NCI-H146 treated with DMSO at 0.1 percent for 48 hours (cell line): ENCODE measurements at regions not wholly inside any gene's neighbourhood (a gene's known extent, or its start where the extent isn't known, plus 50 kb on each side); places are given as distances from the start of the nearest gene placed in this dataset.

Experiments
- DNase-seq: peaks from one replicate; lab custom pipeline; 2025; ENCODE audit not compliant: unreplicated experiment; lab: John Stamatoyannopoulos, UW

- DNase-seq, result no peak
Measured at GRCh38 chr15:38646716-38647115, 82.1 kb upstream of the RASGRP1 start.

GRCh38 chr15:38647683-38648082 lies 83.1 kb upstream of the RASGRP1 start:
- no peak for DNase-seq

GRCh38 chr15:38648121-38648843 lies 83.7 kb upstream of the RASGRP1 start:
- DNase-seq, result no peak

GRCh38 chr15:38650384-38650783 lies 85.8 kb upstream of the RASGRP1 start:
- DNase-seq, result no peak

GRCh38 chr15:38650936-38651327 lies 86.3 kb upstream of the RASGRP1 start:
- DNase-seq, result no peak

GRCh38 chr15:38651328-38652038 lies 86.9 kb upstream of the RASGRP1 start:
- no peak for DNase-seq

GRCh38 chr15:38652183-38652794 lies 87.7 kb upstream of the RASGRP1 start:
- DNase-seq, result no peak

GRCh38 chr15:38652998-38653397 lies 88.4 kb upstream of the RASGRP1 start:
- no peak for DNase-seq

- DNase-seq, result no peak
Measured at GRCh38 chr15:38658431-38658830, 93.8 kb upstream of the RASGRP1 start.

GRCh38 chr15:38660738-38661137 lies 96.1 kb upstream of the RASGRP1 start:
- no peak for DNase-seq

- DNase-seq, result no peak
Measured at GRCh38 chr15:38662033-38662802, 97.6 kb upstream of the RASGRP1 start.

- DNase-seq, result no peak
Measured at GRCh38 chr15:38662805-38663204, 98.2 kb upstream of the RASGRP1 start.

- no peak for DNase-seq
Measured at GRCh38 chr15:38665586-38666305, 101.1 kb upstream of the RASGRP1 start.

- no peak for DNase-seq
Measured at GRCh38 chr15:38666865-38667510, 102.4 kb upstream of the RASGRP1 start.

GRCh38 chr15:38667890-38668850 lies 103.6 kb upstream of the RASGRP1 start:
- no peak for DNase-seq

GRCh38 chr15:38668898-38669391 lies 104.3 kb upstream of the RASGRP1 start:
- DNase-seq, result no peak

- no peak for DNase-seq
Measured at GRCh38 chr15:38670128-38671005, 105.8 kb upstream of the RASGRP1 start.

- no peak for DNase-seq
Measured at GRCh38 chr15:38671006-38671387, 106.4 kb upstream of the RASGRP1 start.
